OCI-LY7 (cell line): ENCODE measurements at regions not wholly inside any gene's neighbourhood (a gene's known extent, or its start where the extent isn't known, plus 50 kb on each side); places are given as distances from the start of the nearest gene placed in this dataset.

ENCODE experiments used
- EZH2phosphoT487 ChIP-seq: fragments of 200-600 bp; sonication (generic); IDR thresholded peaks from 2 replicates; pipeline ENCODE4 v1.6.1; 2018; ENCODE audit warnings: low read depth, borderline replicate concordance, mild to moderate bottlenecking, mixed run types, antibody characterized with exemption, low read length, moderate library complexity, mixed read lengths
- TF ChIP-seq, protein P1 (sequence below): fragments of 200-600 bp; sonication (generic); conservative IDR thresholded peaks from 2 replicates; pipeline ENCODE4 v1.5.1; 2014; ENCODE audit warnings: mild to moderate bottlenecking, antibody characterized with exemption, low read length, moderate library complexity, mixed read lengths

DNA sequence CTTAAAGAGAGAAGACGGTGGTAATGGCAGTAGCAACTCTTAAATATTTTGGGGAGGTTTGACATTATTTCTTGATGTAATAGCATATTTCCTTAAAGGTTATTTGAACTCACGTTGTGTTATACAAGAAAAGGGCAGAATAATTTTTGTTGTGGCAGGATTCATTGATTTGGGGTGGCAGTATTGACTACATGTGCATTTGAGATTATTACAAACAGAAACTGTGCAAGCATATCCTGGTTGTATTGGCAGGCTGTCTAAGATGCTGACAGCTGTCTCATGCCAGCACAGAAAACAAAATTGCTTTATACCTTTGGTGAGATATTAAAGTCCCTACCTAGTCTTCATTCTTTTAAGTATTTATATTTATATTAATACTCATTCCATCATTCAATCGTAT is 300.7 kb upstream of the MAGEC2 start:
- TF ChIP-seq, protein P1, sequence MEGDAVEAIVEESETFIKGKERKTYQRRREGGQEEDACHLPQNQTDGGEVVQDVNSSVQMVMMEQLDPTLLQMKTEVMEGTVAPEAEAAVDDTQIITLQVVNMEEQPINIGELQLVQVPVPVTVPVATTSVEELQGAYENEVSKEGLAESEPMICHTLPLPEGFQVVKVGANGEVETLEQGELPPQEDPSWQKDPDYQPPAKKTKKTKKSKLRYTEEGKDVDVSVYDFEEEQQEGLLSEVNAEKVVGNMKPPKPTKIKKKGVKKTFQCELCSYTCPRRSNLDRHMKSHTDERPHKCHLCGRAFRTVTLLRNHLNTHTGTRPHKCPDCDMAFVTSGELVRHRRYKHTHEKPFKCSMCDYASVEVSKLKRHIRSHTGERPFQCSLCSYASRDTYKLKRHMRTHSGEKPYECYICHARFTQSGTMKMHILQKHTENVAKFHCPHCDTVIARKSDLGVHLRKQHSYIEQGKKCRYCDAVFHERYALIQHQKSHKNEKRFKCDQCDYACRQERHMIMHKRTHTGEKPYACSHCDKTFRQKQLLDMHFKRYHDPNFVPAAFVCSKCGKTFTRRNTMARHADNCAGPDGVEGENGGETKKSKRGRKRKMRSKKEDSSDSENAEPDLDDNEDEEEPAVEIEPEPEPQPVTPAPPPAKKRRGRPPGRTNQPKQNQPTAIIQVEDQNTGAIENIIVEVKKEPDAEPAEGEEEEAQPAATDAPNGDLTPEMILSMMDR: no peak
- TF ChIP-seq EZH2phosphoT487: no peak
